ENCODE measurements at regions not wholly inside any gene's neighbourhood (a gene's known extent, or its start where the extent isn't known, plus 50 kb on each side); places are given as distances from the start of the nearest gene placed in this dataset.
"Not testable (repeated sequence)": the region's sequence is repeated elsewhere in the genome, so short reads cannot be mapped to it uniquely, and the experiment has no call there.

DNA sequence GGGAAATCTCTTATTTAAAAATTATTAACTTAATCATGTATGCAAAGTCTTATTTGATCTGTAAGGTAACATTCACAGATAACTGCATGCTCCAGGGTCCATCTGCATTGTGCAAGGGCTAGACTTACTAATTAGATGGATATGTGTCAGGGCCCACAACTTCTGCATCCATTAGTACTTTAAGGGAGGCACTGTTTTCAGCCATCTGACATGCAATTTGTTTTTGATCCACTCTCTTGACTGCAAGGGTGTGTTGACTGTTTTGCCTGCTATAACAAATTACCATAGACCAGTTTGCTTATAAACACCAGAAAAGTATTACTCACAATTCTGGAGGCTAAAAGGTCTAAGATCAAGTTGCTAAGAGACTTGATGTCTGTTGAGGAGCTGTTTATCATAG, 542.1 kb upstream of the HS3ST1 start:
- no peaks in the 10 kb centered on the region for H3K9me3 Mint-ChIP-seq
- no peaks in the 10 kb centered on the region for H3K27me3 Mint-ChIP-seq
- H3K4me1 Mint-ChIP-seq (ENCODE audit: low read depth), result no peaks in the 10 kb centered on the region
- H3K27ac Mint-ChIP-seq, result no peak overlapping the region
- DNase-seq, result no peak
- no peaks in the 10 kb centered on the region for H3K36me3 Mint-ChIP-seq (ENCODE audit: low read depth)
- no peak overlapping the region for H3K4me3 Mint-ChIP-seq

DNA sequence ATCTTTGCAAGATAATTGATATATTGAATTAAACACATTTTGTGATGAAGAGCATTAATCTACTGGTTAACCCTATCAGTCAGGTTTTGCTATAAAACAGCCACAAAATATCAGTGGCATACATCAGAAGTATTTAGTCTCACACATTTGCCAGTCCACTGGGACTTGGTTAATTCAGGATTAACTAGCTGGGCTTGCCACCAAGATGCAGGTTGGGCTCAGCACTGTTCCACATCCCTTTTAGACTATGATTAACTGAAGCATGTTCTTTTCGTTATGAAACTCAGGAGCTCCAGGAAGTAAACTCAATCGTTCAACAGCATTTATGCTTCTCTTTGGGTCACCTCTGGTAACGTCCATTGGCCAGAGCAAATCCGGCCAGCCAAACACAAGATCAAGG, 538.1 kb upstream of the HS3ST1 start:
- no peaks in the 10 kb centered on the region for H3K9me3 Mint-ChIP-seq
- no peak overlapping the region for H3K4me3 Mint-ChIP-seq
- H3K27me3 Mint-ChIP-seq, result no peaks in the 10 kb centered on the region
- DNase-seq, result no peak
- no peak overlapping the region for H3K27ac Mint-ChIP-seq
- H3K4me1 Mint-ChIP-seq (ENCODE audit: low read depth), result no peaks in the 10 kb centered on the region
- H3K36me3 Mint-ChIP-seq (ENCODE audit: low read depth), result no peaks in the 10 kb centered on the region

DNA sequence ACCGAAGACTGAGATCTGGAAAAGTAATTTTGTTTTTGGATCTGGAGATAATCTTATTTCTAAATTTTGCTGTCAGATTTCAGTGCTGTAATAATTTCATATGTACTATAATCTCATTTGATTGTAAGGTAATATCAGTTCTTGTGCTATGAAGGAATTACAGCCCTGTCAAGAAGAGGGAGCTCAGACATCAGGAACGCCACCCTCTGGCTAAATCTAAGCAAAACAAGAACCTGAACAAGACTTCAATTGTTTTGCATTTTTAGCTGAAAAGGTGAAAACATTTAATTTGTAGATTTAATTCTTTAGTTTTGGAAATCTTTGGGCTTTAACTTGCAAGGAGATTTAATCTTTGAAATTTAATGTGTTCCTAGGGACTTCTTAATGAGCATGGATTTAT, 525.4 kb upstream of the HS3ST1 start:
- no peak overlapping the region for H3K27ac Mint-ChIP-seq
- H3K36me3 Mint-ChIP-seq (ENCODE audit: low read depth), result no peaks in the 10 kb centered on the region
- H3K27me3 Mint-ChIP-seq, result no peaks in the 10 kb centered on the region
- no peak overlapping the region for H3K4me3 Mint-ChIP-seq
- no peak for DNase-seq
- H3K9me3 Mint-ChIP-seq, result peaks cover 5% of the 10 kb centered on the region
- no peaks in the 10 kb centered on the region for H3K4me1 Mint-ChIP-seq (ENCODE audit: low read depth)

DNA sequence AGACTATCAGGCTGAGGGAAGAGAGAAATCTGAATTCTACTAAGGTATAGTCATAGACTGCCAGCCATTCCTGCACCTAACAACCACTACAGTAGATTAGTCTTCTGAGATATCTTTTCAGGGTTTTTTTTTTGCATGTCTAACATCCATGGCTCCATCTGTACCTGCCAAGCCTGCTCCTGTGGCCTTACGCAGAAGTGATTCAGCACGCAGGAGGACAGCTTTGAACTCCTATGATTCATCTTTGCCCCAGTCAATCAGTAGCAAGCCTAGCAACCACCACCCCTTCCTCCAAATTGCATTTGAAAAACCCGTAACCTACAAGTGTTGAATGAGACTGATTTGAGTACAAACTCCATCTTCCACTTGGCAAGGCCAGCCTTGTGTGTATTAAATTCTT, 520.7 kb upstream of the HS3ST1 start:
- Mint-ChIP-seq H3K27ac (no peak overlapping the region), H3K27me3 (no peaks in the 10 kb centered on the region), H3K36me3 (ENCODE audit: low read depth) (no peaks in the 10 kb centered on the region), H3K9me3 (no peaks in the 10 kb centered on the region), H3K4me3 (no peak overlapping the region), H3K4me1 (ENCODE audit: low read depth) (no peaks in the 10 kb centered on the region)
- DNase-seq, result no peak

DNA sequence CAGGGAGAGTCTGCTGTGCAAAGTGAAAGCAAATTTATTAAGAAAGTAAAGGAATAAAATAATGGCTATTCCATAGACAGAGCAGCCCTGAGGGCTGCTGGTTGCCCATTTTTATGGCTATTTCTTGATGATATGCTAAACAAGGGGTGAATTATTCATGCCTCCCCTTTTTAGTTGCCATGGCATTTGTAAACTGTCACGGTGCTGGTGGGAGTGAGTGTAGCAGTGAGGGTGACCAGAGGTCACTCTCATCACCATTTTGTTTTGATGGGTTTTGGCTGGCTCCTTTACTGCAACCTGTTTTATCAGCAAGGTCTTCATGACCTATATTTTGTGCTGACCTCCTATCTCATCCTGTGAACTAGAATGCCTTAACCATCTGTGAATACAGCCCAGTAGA, 518.9 kb upstream of the HS3ST1 start:
- not testable (repeated sequence) for H3K27ac Mint-ChIP-seq

DNA sequence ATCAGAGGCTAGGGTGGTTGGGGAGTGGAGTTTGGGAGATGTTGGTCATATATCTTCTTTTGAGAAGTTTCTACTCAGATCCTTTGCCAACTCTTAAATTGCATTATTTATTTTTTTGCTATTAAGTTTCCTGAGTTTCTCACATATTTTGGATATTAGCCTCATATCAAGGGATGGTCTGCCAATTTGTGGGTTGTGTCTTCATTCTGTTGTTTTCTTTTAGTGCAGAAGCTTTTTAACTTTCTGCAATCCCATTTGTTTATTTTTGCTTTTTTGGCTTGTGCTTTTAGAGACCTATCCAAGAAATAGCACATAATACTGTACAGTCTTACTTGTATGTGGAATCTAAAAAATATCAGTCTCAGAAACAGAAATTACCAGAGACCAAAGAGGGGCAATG, 509.2 kb upstream of the HS3ST1 start:
- H3K36me3 Mint-ChIP-seq (ENCODE audit: low read depth), result no peaks in the 10 kb centered on the region
- no peak for DNase-seq
- H3K4me1 Mint-ChIP-seq (ENCODE audit: low read depth), result no peaks in the 10 kb centered on the region
- no peaks in the 10 kb centered on the region for H3K27me3 Mint-ChIP-seq
- H3K9me3 Mint-ChIP-seq, result no peaks in the 10 kb centered on the region
- no peak overlapping the region for H3K4me3 Mint-ChIP-seq
- no peak overlapping the region for H3K27ac Mint-ChIP-seq

More for the DNA sequence above, 518.9 kb upstream of the HS3ST1 start:
- H3K9me3 Mint-ChIP-seq; H3K4me1 Mint-ChIP-seq (ENCODE audit: low read depth); H3K4me3 Mint-ChIP-seq; H3K27me3 Mint-ChIP-seq; H3K36me3 Mint-ChIP-seq (ENCODE audit: low read depth); DNase-seq: not testable (repeated sequence)

DNA sequence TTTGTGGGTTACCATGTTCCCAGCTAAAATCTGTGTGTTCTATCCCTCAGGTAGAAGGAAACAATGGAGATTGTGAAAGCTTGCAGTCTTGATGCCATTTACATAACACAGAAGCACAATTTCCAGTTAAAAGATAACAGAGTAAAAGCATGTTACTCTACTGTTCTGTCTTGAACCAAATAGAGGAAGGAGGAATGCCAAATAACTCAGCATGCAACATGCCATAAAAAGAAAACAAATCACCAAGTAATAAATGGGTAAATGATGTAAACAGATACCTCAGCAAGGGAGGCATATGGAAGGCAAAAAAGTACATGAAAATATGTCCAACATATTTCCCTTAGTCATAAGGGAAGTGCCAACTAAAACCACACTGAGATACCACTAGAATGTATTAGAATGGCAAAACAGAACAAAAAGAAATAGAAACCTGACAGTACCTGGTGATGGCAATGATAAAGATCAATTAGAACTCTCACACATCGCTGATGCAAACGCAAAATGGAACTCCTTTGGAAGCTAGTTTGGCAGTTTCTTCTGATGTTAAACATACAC, 502.6 kb upstream of the HS3ST1 start:
- no peak overlapping the region for H3K4me3 Mint-ChIP-seq
- H3K9me3 Mint-ChIP-seq, result peaks cover 3% of the 10 kb centered on the region
- no peaks in the 10 kb centered on the region for H3K36me3 Mint-ChIP-seq (ENCODE audit: low read depth)
- H3K4me1 Mint-ChIP-seq (ENCODE audit: low read depth), result no peaks in the 10 kb centered on the region
- no peak for DNase-seq
- no peaks in the 10 kb centered on the region for H3K27me3 Mint-ChIP-seq
- H3K27ac Mint-ChIP-seq, result no peak overlapping the region

DNA sequence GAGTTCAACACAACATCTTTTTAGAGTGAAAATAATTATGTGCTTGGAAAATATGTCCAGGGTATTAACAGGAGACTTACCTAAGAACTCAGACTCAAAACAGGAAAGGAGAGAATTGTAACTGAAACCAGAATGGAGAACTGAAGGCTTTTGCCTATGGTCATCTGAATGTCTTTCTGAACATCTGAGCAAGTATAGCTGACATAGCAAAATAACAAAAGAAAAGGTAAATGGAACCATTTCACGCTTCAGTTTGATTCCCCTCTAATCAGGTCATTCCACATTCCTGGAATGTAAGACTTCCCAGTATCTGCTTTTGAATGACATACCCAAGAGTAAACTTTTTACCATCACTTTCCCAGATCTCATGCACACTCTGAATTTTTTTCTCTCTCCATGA, 500.4 kb upstream of the HS3ST1 start:
- H3K27me3 Mint-ChIP-seq, result no peaks in the 10 kb centered on the region
- no peaks in the 10 kb centered on the region for H3K36me3 Mint-ChIP-seq (ENCODE audit: low read depth)
- no peak for DNase-seq
- no peak overlapping the region for H3K27ac Mint-ChIP-seq
- H3K4me1 Mint-ChIP-seq (ENCODE audit: low read depth), result no peaks in the 10 kb centered on the region
- no peak overlapping the region for H3K4me3 Mint-ChIP-seq
- peaks cover 3% of the 10 kb centered on the region for H3K9me3 Mint-ChIP-seq

DNA sequence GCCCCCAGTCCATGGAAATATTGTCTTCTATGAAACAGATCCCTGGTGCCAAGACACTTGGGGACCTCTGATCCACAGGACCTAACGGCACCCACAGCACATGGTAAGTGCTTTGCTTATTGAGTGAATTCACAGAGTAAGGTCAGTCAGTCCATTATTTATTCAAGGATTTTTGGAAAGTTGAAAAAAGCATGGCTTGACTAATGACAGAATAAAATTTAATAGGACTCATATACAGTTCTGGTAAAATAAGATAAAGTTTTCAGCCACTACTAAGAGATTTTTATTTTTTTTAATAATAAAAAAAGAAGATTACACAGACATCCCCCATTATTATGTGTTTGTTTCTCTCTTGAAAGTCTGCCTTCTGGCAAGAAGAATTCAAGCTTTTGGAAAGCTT, 490.6 kb upstream of the HS3ST1 start:
- H3K27me3 Mint-ChIP-seq, result no peaks in the 10 kb centered on the region
- H3K4me1 Mint-ChIP-seq (ENCODE audit: low read depth), result no peaks in the 10 kb centered on the region
- DNase-seq, result no peak
- H3K9me3 Mint-ChIP-seq, result peaks cover 7% of the 10 kb centered on the region
- no peaks in the 10 kb centered on the region for H3K36me3 Mint-ChIP-seq (ENCODE audit: low read depth)
- H3K4me3 Mint-ChIP-seq, result no peak overlapping the region
- no peak overlapping the region for H3K27ac Mint-ChIP-seq

DNA sequence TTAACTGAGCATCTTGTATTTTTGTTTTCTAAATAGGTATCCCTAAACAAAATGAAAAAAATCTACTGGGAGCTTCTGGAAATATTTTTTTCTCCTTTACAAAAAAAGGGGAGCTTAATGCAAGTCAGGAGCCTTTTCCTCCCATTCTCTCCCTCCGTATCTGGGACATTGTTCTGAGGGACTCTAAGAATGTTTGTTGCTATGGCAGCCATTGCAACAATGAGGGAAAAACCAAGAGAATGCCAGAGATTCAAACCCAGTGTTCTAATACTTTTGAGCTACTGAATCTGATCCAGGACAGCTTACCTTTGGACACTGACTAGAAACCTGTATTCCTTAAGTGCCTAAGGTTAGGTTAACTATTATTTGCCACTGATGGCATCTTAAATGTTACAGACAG, 485.7 kb upstream of the HS3ST1 start:
- no peaks in the 10 kb centered on the region for H3K27me3 Mint-ChIP-seq

DNA sequence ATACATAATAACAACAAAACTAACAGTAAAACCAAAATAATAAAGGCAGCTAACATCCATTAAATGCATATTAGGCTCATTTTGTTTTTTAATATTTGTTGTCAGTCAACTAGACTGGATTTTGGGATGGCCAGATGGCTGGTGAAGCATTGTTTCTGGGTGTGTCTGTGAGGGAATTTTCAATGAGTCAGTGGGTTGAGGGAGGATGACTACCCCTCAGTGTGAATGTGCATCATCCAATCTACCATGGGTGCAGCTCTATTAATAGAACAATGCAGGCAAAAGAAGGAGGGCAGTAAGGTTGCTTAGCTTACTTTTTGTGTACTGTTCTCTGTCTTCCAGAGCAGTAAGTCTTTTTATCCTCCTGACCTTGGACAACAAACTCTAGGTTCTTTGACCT, 484.2 kb upstream of the HS3ST1 start:
- no peak for DNase-seq
- Mint-ChIP-seq H3K27ac (no peak overlapping the region), H3K27me3 (no peaks in the 10 kb centered on the region), H3K9me3 (peaks cover 5% of the 10 kb centered on the region), H3K4me3 (no peak overlapping the region), H3K4me1 (ENCODE audit: low read depth) (no peaks in the 10 kb centered on the region), H3K36me3 (ENCODE audit: low read depth) (no peaks in the 10 kb centered on the region)

More for the DNA sequence above, 485.7 kb upstream of the HS3ST1 start:
- Mint-ChIP-seq H3K9me3 (peaks cover 5% of the 10 kb centered on the region), H3K4me1 (ENCODE audit: low read depth) (no peaks in the 10 kb centered on the region), H3K36me3 (ENCODE audit: low read depth) (no peaks in the 10 kb centered on the region), H3K27ac (no peak overlapping the region), H3K4me3 (no peak overlapping the region)
- no peak for DNase-seq

DNA sequence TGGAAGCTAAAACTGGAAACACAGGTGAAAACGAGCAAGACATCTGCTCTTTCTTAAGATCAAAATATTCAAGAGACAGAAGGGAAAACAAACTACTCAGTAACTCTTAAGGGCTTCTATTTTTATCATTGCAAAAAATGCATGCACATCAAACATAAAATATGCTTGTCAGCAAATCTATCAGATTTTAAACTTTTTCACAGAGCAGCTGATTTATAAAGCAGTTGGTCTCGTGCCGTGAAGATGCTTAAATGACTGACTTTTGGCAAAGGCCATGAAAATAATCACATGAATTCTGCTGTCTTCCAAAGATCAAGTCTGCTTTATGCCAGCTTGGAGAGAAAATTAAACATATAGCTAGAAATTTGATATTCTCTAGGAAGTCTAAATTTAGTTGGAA, 482.1 kb upstream of the HS3ST1 start:
- no peaks in the 10 kb centered on the region for H3K9me3 Mint-ChIP-seq
- no peak for DNase-seq
- H3K27ac Mint-ChIP-seq, result no peak overlapping the region
- H3K4me3 Mint-ChIP-seq, result no peak overlapping the region
- H3K36me3 Mint-ChIP-seq (ENCODE audit: low read depth), result no peaks in the 10 kb centered on the region
- H3K27me3 Mint-ChIP-seq, result no peaks in the 10 kb centered on the region
- no peaks in the 10 kb centered on the region for H3K4me1 Mint-ChIP-seq (ENCODE audit: low read depth)

DNA sequence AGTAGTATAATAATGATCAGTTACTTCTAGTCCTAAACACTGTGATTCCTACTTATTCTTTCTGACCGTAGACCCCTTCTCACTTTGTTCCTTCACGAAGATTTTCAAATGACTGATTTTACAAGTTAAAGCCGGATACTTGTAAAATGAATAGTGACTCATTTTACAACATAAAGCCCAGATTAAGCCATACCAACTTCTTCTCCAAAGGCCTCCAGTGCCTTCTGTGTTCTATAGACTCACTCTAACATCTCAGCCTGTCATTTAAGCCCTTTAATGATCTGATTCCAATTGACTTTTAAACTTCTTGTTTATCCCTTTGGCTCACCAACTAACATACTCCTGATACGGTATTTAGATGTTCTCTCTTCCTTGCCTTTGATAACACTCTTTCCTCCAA, 480.0 kb upstream of the HS3ST1 start:
- Mint-ChIP-seq H3K4me3 (no peak overlapping the region), H3K27ac (no peak overlapping the region), H3K36me3 (ENCODE audit: low read depth) (no peaks in the 10 kb centered on the region), H3K4me1 (ENCODE audit: low read depth) (no peaks in the 10 kb centered on the region), H3K27me3 (no peaks in the 10 kb centered on the region), H3K9me3 (no peaks in the 10 kb centered on the region)
- no peak for DNase-seq

DNA sequence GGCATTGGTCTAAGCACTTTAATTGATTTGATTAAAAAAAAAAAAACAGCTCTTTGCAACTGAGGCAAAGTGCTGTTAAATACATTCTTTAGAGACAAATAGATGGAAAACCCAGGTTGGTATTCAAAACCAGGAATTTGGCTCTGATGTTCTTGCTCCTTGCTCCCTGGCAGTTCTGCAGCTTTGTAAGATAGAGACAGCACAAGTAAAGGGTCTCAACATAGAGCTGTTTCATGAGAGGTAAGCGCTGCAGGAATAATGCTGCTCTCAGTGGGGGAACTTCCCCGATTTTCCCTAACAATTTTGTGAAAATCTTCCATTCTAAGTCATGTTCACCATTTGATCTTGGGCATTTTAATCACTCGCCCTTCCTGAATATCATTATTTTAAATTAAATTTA, 479.5 kb upstream of the HS3ST1 start:
- Mint-ChIP-seq H3K36me3 (ENCODE audit: low read depth) (no peaks in the 10 kb centered on the region), H3K27me3 (no peaks in the 10 kb centered on the region), H3K4me3 (no peak overlapping the region), H3K27ac (no peak overlapping the region), H3K4me1 (ENCODE audit: low read depth) (no peaks in the 10 kb centered on the region), H3K9me3 (no peaks in the 10 kb centered on the region)
- DNase-seq, result no peak

DNA sequence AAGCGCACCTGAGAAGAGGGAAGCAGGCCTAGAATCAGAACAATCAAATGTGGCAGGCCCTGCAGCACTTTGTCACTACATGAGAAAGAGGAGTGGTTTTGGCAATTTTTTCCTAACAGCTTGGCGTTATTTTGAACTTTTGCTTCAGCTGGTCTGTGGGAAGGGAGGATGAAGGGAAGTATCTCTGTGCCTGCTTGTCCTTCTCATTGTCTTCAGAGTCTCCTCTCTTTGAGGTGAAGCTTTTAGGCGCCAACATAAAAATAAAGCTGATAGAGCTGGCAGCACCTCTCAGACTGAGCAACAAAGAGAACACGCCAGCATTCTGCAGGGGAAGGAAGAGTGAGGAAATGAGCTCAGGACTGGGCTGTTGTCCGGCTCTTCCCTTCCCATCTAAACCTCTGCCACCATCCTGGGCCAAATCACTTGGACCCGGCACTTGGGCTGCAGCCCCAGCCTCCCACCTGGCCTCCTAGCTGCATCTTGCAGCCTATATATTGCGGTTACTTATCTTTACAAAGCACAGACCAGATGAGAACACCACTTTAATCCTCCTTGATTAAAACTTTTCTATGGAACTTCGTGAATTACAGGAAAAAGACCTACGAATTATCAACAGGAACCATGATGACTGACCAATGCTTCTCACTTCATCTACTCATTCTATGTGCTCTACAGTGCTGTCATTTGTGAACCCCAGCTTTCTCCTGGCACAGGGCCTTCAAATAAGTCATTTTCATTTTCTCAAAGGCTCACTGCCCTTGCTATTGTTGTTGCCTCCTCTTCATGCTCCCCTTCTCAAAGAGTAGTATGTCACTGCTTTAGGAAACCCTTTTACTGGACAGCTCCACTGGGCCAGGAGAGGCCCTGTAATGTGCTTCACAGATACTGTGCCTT, 476.4 kb upstream of the HS3ST1 start:
- H3K9me3 Mint-ChIP-seq, result no peaks in the 10 kb centered on the region
- no peak overlapping the region for H3K27ac Mint-ChIP-seq
- no peak overlapping the region for H3K4me3 Mint-ChIP-seq
- no peaks in the 10 kb centered on the region for H3K4me1 Mint-ChIP-seq (ENCODE audit: low read depth)
- no peaks in the 10 kb centered on the region for H3K36me3 Mint-ChIP-seq (ENCODE audit: low read depth)
- H3K27me3 Mint-ChIP-seq, result no peaks in the 10 kb centered on the region
- DNase-seq, result no peak
